AG04450 (cell line): ENCODE measurements at regions not wholly inside any gene's neighbourhood (a gene's known extent, or its start where the extent isn't known, plus 50 kb on each side); places are given as distances from the start of the nearest gene placed in this dataset.
"Not testable (repeated sequence)": the region's sequence is repeated elsewhere in the genome, so short reads cannot be mapped to it uniquely, and the experiment has no call there.

Source experiments
- CTCF ChIA-PET: fragments of 300-600, 350-600 bp; formaldehyde crosslinking; extraction: SDS; loops from one replicate; lab custom pipeline; 2022; ENCODE audit warnings: antibody characterized with exemption, inconsistent platforms; lab: Charles Lee
- POLR2A ChIA-PET: fragments of 350-600 bp; formaldehyde crosslinking; extraction: SDS; loops from one replicate; lab custom pipeline; 2021; ENCODE audit warnings: antibody characterized with exemption, inconsistent platforms; lab: Yijun Ruan, JAX
- DNase-seq: peaks from one replicate; pipeline ENCODE4 v3.0.0-alpha.2; 2011; ENCODE audit warnings: low read depth, low spot score
- H3K27ac ChIP-seq: one replicate; pipeline ENCODE4 v1.5.1; 2012; ENCODE audit warnings: low read depth, low read length, control low read depth
- H3K27me3 ChIP-seq: one replicate; pipeline ENCODE4 v1.6.0; 2012; ENCODE audit warnings: low read length; ENCODE audit not compliant: control insufficient read depth, insufficient read depth
- H3K4me3 ChIP-seq: 2 replicates; pipeline ENCODE4 v1.5.1; 2011; ENCODE audit warnings: mild to moderate bottlenecking, low read depth, low read length, control low read depth
- H3K9me3 ChIP-seq: 2 replicates; pipeline ENCODE4 v1.5.1; 2012; ENCODE audit warnings: low read length; ENCODE audit not compliant: control insufficient read depth, insufficient read depth
- CTCF ChIP-seq: IDR thresholded peaks from 2 replicates; pipeline ENCODE4 v1.5.1; 2011; ENCODE audit warnings: low read depth, low read length, control low read depth, inconsistent platforms

GRCh38 chr7:88586890-88587289 is 172.6 kb upstream of the ZNF804B start:
- no peak for TF ChIP-seq CTCF
- Histone ChIP-seq H3K9me3 (0 out of 2 replicates have a peak, but pooled peaks cover 5% of the 10 kb centered on the region), H3K27me3 (no peaks in the 10 kb centered on the region), H3K4me3 (no peak overlapping the region), H3K27ac (no peak overlapping the region)
- DNase-seq: no peak
- ChIA-PET POLR2A (no interaction called here), CTCF (no interaction called here)

- ChIA-PET CTCF (no interaction called here), POLR2A (no interaction called here)
- Histone ChIP-seq H3K27me3 (no peaks in the 10 kb centered on the region), H3K9me3 (no peaks in the 10 kb centered on the region), H3K4me3 (no peak overlapping the region), H3K27ac (no peak overlapping the region)
- TF ChIP-seq CTCF: no peak
- DNase-seq: no peak
Measured at GRCh38 chr7:88586219-88586618, 173.3 kb upstream of the ZNF804B start.

GRCh38 chr7:88576720-88577119 is 182.8 kb upstream of the ZNF804B start:
- POLR2A ChIA-PET: no interaction called here
- DNase-seq: no peak
- no peaks in the 10 kb centered on the region; the same call in 1 of the 2 replicates for H3K9me3 ChIP-seq
- H3K27me3 ChIP-seq: no peaks in the 10 kb centered on the region
- CTCF ChIA-PET: no interaction called here
- no peak for TF ChIP-seq CTCF
- no peak overlapping the region for H3K4me3 ChIP-seq
- no peak overlapping the region for H3K27ac ChIP-seq

GRCh38 chr7:88566162-88566729 is 193.3 kb upstream of the ZNF804B start:
- no peak for DNase-seq
- ChIA-PET CTCF (interaction anchor here (0.6 kb wide), 1 partner anchor 676 kb away, joined by 5 read pairs; no protein-coding TSS in a partner anchor), POLR2A (no interaction called here)
- TF ChIP-seq CTCF: no peak
- no peak overlapping the region for H3K4me3 ChIP-seq
- no peak overlapping the region for H3K27ac ChIP-seq
- no peaks in the 10 kb centered on the region for H3K27me3 ChIP-seq
- H3K9me3 ChIP-seq: peaks cover 4% of the 10 kb centered on the region; the same call in 1 of the 2 replicates

- no peak for DNase-seq
- H3K27ac ChIP-seq: no peak overlapping the region
- ChIA-PET POLR2A (no interaction called here), CTCF (no interaction called here)
- no peak for TF ChIP-seq CTCF
- peaks cover 4% of the 10 kb centered on the region; the same call in 1 of the 2 replicates for H3K9me3 ChIP-seq
- H3K27me3 ChIP-seq: no peaks in the 10 kb centered on the region
- no peak overlapping the region for H3K4me3 ChIP-seq
Measured at GRCh38 chr7:88565401-88565800, 194.1 kb upstream of the ZNF804B start.

- POLR2A ChIA-PET, CTCF ChIA-PET, H3K27ac ChIP-seq, H3K9me3 ChIP-seq, H3K4me3 ChIP-seq, DNase-seq, H3K27me3 ChIP-seq: not testable (repeated sequence)
Measured at GRCh38 chr7:88556441-88556840, 203.1 kb upstream of the ZNF804B start.

GRCh38 chr7:88554847-88555246 is 204.7 kb upstream of the ZNF804B start:
- CTCF ChIA-PET, DNase-seq, H3K9me3 ChIP-seq, H3K27me3 ChIP-seq, H3K4me3 ChIP-seq, H3K27ac ChIP-seq, POLR2A ChIA-PET: not testable (repeated sequence)
